Islet of Langerhans (tissue), 1 donor: ENCODE measurements at regions not wholly inside any gene's neighbourhood (a gene's known extent, or its start where the extent isn't known, plus 50 kb on each side); places are given as distances from the start of the nearest gene placed in this dataset.
"Not testable (repeated sequence)": the region's sequence is repeated elsewhere in the genome, so short reads cannot be mapped to it uniquely, and the experiment has no call there.

ENCODE experiments used
- FAIRE-seq: peaks from one replicate; lab custom pipeline; 2011; peaks lifted over from hg19 to GRCh38; lab: Jason Lieb, UNC

DNA sequence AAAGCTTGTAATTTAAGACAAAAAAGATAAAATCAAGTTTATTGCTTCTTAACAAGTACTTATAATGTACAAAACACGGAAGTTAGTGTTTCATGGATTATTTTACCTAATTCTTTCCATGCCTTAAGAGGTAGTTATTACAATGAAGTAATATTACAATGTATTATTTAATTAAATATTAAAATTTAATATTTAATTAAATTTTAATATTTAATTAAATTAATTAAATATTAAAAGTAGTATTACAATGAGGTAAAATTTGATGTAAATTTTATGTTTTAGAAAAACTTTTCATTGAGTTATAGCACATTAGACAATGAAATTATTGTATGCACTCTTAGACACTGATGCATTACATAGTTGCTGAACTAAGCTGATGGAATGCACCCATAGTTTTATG lies 220.7 kb upstream of the NETO1 start:
- FAIRE-seq: no peak

DNA sequence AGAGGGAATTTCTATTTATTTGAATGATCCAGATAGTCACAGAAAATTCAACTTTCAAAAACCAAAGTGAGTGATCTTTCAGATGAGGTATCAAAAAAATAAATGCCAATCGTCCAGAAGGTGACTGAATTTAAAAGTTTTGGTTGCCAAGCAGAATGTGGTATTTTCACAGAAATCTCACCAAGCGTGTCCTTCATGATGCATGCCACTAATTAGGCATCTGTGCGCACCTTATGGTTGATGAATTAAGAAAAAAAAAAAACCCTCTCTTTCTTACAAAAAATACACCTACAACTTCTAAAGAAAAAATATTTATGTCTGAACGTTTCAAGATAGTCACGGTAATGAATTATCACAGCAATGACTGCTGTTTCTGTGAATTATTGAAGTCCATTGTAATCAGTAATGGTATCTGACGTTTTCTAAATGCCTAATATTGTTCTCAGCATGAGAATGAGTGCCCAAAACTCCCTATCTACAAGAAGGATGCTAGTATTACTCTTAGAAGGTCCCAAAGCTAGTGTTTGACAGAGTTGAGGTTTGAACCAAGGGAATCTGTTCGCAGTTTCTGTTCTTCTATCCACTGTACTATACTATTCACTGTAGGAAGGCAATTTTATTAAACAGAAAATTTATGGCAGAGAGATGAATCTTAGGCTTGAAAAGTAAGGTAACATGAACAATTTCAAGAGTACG lies 219.6 kb upstream of the NETO1 start:
- no peak for FAIRE-seq

GRCh38 chr18:73079920-73080319 lies 212.1 kb upstream of the NETO1 start:
- FAIRE-seq: no peak

GRCh38 chr18:73060666-73061288 lies 193.0 kb upstream of the NETO1 start:
- no peak for FAIRE-seq

- no peak for FAIRE-seq
These were observed 191.5 kb upstream of the NETO1 start for GRCh38 chr18:73059280-73059679.

- FAIRE-seq: no peak
These were observed 179.9 kb upstream of the NETO1 start for GRCh38 chr18:73047688-73048087.

- FAIRE-seq: no peak
These were observed 177.2 kb upstream of the NETO1 start for GRCh38 chr18:73045037-73045436.

DNA sequence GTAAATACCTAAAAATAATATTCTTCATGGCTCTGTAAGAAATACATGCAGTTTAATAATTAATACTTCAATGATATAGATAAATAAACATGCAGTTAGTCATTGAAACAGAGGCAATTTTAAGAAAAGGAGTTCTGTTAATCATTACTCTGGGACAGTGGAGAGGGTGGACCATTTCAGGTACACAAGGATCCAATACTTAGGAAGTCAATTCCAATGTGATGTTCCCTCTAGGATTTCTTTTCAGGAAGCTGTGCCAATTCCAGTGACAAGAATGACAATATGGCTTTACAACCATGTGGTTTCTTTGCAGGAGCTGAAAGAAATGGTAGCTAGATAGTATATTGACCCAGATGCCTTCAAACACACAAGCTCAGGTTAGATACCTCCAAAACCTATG lies 175.8 kb upstream of the NETO1 start:
- FAIRE-seq: no peak

DNA sequence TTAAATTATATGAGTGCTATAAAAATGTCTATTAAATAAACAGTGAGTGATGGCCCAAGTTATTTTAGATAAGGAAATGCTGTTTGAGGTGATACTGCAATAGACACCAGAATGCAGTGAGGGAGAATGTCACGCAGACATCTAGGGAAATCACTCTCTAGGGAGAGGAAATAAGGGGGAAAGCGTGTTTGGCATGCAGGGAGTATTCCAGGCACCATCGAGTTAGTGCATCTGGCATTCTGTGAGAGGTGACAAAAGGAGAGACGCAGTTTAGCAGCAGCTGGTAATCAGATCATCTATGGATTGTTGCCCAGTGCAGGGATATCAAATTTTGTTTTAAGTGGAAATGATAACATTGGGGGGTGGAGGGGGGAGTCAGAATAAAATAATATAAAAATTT lies 175.4 kb upstream of the NETO1 start:
- FAIRE-seq: no peak

- FAIRE-seq: no peak
These were observed 172.5 kb upstream of the NETO1 start for GRCh38 chr18:73040247-73040646.

DNA sequence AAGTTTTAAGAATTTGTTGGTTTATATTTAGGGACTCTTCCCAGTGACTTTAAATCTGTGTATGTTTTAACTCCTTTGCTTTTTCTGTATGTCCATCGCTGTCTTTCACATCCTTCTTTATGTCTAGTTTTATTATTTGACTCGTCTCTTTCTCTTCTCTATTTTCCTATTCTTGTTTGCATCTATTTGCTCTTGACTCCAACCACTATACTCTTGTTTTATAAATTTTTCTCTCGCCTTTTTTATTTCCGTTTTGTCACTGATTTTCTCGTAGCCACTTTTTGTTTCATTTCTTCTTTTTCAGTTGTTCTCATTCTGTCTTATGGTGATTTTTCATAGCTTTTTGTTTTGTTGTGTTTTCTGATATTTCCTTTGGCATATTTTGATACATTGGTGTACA lies 170.5 kb upstream of the NETO1 start:
- FAIRE-seq: no peak

DNA sequence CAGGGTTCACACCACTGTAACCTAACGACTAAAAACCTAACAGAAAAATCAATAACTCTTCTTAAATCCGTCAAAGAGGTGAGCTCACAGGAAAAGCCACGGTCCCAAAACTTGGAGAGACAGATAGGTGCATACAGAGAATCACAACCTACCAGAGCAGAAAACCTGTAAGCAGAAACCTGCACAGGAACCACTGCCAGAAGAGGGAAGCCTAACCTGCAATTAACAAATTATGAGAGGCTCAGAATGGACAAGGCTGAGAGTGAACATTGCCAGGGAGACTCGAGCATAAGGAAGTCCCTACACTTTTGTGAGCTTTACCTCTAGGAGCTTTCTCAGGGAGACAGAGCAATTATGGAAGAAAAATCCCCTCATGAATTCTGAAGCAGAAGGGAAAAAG lies 156.2 kb upstream of the NETO1 start:
- FAIRE-seq: no peak

DNA sequence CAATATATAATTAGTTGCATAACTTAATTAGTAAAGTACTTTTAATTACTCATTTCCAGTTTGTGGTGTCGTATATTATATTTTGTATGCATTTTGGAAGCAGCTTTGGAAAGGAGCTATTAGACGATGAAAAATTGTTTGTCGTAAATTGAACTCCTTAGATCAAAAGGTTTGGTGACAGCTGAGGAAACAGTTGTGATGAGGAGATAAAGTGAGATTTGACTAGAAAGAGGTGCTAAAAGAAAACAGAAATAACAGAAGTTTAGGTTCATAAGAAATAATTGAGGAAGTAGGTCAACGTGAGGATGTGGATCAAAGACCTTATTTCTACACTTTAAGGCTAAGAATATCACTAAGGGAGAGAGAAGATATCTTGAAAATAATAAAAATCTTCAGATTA lies 141.9 kb upstream of the NETO1 start:
- no peak for FAIRE-seq

DNA sequence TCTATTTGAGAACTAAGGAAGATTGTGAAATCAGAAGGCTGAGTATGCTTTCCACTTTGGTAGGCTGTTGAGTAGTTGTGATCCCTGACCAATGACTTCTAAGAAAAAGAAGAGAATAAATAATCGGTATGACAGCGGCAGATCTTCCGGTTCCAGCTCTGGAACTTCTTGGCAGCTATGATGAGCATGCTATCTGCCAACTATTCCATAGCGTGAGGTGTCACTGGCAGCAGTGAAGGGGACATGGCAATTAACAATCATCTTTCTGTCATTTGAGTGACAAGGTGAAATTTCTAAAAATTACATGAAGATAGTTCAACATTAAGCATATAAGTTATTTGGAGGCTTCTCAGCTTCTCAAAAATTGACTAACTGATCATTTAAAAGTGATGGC lies 140.1 kb upstream of the NETO1 start:
- no peak for FAIRE-seq

DNA sequence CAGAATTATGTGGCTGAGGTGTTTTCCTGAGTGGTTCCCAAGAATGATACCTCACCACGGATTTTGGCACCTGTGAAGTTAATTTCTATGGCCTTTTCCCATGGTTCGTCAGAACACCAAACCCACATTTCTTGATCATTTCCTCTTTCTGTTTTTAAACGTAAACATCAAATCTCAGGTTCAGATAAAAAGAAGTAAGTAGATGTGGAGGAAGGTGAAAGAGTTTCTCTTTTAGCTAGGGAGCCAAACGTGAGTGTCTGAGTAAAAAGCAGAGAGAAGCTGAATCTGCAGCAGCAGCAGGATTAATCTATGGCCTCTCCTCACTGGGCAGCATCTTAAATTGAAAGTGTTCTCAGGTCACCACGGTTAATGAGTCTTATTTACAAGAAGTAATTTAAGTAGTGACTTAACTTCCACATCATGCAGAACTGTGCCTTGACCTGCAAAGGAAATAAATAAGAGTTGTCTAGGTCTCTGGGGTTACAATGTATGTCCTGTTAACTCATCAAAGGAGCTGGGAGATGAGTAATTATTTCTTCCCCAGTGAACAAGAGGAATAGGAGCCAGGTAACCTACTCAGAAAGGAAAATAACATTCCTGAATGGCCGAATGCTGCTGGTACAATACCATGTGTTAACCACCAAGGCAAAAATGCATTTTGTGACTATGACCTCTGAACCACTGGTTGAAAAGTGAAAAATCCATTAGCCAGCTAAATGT lies 139.6 kb upstream of the NETO1 start:
- no peak for FAIRE-seq

GRCh38 chr18:73006331-73006730 lies 138.5 kb upstream of the NETO1 start:
- FAIRE-seq: no peak

DNA sequence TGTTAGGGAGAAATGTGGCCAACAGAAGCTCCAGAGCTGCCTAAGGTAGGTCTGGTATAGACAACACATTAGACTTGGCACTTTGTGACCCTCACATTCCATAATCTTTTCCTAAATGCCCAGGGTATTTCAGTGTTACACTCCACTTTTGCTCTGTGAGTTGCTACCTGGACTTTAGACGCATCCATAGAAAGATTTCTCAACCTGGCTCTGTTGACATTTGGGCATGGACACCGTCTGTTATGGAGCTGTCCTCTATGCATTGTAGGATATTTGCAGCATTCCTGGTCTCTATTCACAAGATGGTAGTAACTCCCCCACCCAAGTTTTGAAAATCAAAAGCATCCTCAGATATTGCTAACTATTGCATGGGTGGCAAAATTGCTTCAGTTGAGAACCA lies 136.5 kb upstream of the NETO1 start:
- no peak for FAIRE-seq

DNA sequence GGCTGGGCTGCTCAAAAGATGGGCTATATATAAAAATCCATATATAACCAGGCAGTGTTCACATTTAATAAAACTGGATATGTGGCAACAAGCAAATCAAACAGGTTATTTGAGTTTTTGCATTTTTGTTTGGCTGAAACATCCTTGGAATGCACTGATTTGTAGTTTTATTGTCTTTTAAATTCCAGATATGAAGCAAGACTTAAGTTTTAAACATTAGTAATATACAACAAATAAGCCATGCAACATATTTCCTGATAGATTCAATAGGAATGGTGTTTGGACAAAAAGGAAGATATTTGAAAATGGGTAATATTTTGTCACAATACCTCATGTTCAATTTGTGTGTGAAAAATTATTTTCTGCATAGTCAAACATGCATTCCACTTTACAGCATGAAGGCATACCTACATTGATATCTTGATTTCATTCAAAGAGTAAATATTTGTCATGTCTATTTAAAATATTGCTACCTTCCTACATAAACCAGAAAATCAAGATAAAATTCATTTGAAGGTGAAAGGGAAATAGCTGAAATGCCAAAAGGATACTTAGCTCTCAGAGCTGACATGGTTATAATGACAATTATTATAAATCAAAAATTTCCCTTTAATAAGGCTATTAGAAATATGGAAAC lies 132.3 kb upstream of the NETO1 start:
- FAIRE-seq: no peak

GRCh38 chr18:72995558-72995957 lies 127.8 kb upstream of the NETO1 start:
- no peak for FAIRE-seq

- no peak for FAIRE-seq
These were observed 125.5 kb upstream of the NETO1 start for GRCh38 chr18:72993250-72993649.

DNA sequence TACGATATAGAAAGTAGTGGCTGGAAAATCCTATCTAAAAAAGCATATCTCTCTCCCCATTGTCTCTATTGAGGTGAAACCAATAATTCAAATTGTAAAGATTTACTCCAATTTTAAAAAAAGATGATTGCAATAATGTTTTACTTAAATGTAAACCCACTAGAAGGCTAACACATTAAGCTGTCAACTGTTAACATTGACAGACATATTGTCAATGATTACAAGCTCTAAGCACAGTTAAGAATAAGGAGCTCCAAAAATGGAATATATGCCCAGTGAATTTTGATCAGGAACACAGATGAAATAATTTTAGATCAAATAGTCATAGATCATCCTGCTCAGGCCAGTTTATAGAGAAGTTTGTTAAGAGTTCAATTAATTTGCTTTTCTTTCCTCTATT lies 123.6 kb upstream of the NETO1 start:
- FAIRE-seq: no peak

GRCh38 chr18:72987570-72987969 lies 119.8 kb upstream of the NETO1 start:
- FAIRE-seq: not testable (repeated sequence)

GRCh38 chr18:72986103-72986502 lies 118.3 kb upstream of the NETO1 start:
- FAIRE-seq: no peak
